ENCODE measurements at regions not wholly inside any gene's neighbourhood (a gene's known extent, or its start where the extent isn't known, plus 50 kb on each side); places are given as distances from the start of the nearest gene placed in this dataset.

- no peak for DNase-seq (ENCODE audit: low read depth)
- H3K4me3 ChIP-seq (ENCODE audit: low read depth, low read length): no peak overlapping the region
- TF ChIP-seq, protein P1, sequence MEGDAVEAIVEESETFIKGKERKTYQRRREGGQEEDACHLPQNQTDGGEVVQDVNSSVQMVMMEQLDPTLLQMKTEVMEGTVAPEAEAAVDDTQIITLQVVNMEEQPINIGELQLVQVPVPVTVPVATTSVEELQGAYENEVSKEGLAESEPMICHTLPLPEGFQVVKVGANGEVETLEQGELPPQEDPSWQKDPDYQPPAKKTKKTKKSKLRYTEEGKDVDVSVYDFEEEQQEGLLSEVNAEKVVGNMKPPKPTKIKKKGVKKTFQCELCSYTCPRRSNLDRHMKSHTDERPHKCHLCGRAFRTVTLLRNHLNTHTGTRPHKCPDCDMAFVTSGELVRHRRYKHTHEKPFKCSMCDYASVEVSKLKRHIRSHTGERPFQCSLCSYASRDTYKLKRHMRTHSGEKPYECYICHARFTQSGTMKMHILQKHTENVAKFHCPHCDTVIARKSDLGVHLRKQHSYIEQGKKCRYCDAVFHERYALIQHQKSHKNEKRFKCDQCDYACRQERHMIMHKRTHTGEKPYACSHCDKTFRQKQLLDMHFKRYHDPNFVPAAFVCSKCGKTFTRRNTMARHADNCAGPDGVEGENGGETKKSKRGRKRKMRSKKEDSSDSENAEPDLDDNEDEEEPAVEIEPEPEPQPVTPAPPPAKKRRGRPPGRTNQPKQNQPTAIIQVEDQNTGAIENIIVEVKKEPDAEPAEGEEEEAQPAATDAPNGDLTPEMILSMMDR (IDR thresholded peaks at IDR 0.05; ENCODE audit: low read depth, low read length, missing control alignments): no peak
Measured at GRCh38 chr6:91242614-91242949, 655.7 kb upstream of the MAP3K7 start.

- no peak overlapping the region for H3K4me3 ChIP-seq (ENCODE audit: low read depth, low read length)
- TF ChIP-seq, protein P1 (IDR thresholded peaks at IDR 0.05; ENCODE audit: low read depth, low read length, missing control alignments): no peak
- DNase-seq (ENCODE audit: low read depth): no peak
Measured at GRCh38 chr6:91241946-91242613, 655.2 kb upstream of the MAP3K7 start.

- no peak overlapping the region for H3K4me3 ChIP-seq (ENCODE audit: low read depth, low read length)
- no peak for DNase-seq (ENCODE audit: low read depth)
- TF ChIP-seq, protein P1 (IDR thresholded peaks at IDR 0.05; ENCODE audit: low read depth, low read length, missing control alignments): no peak
Measured at GRCh38 chr6:91240878-91241603, 654.2 kb upstream of the MAP3K7 start.

- no peak overlapping the region for H3K4me3 ChIP-seq (ENCODE audit: low read depth, low read length)
- TF ChIP-seq, protein P1 (IDR thresholded peaks at IDR 0.05; ENCODE audit: low read depth, low read length, missing control alignments): no peak
- DNase-seq (ENCODE audit: low read depth): no peak
Measured at GRCh38 chr6:91221072-91221720, 634.3 kb upstream of the MAP3K7 start.

GRCh38 chr6:91213229-91213901 lies 626.5 kb upstream of the MAP3K7 start:
- TF ChIP-seq, protein P1 (IDR thresholded peaks at IDR 0.05; ENCODE audit: low read depth, low read length, missing control alignments): no peak
- no peak for DNase-seq (ENCODE audit: low read depth)
- no peak overlapping the region for H3K4me3 ChIP-seq (ENCODE audit: low read depth, low read length)

DNA sequence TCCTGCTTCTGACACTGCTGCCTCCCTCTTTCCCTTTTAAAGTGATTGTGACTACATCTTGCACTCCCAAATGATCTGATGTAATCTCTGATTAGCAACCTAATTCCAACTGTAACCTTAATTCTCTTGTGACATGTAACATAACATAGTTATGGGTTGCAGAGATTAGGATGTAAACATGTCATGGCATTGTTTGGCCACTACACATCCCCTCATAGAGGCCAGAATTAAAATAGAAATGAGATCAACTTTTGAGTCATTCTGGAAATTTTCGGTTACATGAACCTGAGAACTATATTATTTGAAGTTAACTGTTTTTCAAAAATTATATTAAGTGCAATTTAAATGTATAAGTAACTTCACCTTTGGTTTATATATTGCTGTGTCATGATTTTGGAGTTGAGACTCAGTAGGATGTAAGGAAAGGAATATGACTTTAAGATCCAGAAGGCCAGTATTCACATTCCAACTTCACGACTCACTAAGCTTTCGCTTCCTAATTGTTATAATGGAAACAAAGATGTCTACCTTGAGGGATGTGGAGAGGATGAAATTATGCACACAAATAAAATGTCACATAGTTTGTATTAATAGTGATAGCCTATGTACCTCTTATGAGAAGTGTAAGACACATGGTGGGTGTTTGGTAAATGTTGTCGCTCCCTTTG lies 611.9 kb upstream of the MAP3K7 start:
- TF ChIP-seq, protein P1 (IDR thresholded peaks at IDR 0.05; ENCODE audit: low read depth, low read length, missing control alignments): no peak
- DNase-seq (ENCODE audit: low read depth): no peak
- H3K4me3 ChIP-seq (ENCODE audit: low read depth, low read length): no peak overlapping the region
